ENCODE measurements at regions not wholly inside any gene's neighbourhood (a gene's known extent, or its start where the extent isn't known, plus 50 kb on each side); places are given as distances from the start of the nearest gene placed in this dataset.

GRCh38 chr20:24770628-24771541 lies 178.2 kb upstream of the CST7 start:
- intact Hi-C loops (cut with DNase I) = no loop called here
- DNase-seq (ENCODE audit: missing footprints) (no peak), ATAC-seq (no peak)

- intact Hi-C loops (cut with DNase I) = no loop called here
- DNase-seq (ENCODE audit: missing footprints) (no peak), ATAC-seq (no peak)
These were observed 177.5 kb upstream of the CST7 start for GRCh38 chr20:24771542-24772061.

- DNase-seq (ENCODE audit: missing footprints) (no peak), ATAC-seq (no peak)
- intact Hi-C loops (cut with DNase I) = no loop called here
These were observed 176.4 kb upstream of the CST7 start for GRCh38 chr20:24772667-24773066.

GRCh38 chr20:24773168-24773567 lies 175.9 kb upstream of the CST7 start:
- ATAC-seq (no peak), DNase-seq (ENCODE audit: missing footprints) (no peak)
- intact Hi-C loops (cut with DNase I) = no loop called here

GRCh38 chr20:24773751-24774201 lies 175.3 kb upstream of the CST7 start:
- ATAC-seq = no peak
- no peak for DNase-seq (ENCODE audit: missing footprints)
- intact Hi-C loops (cut with DNase I) = no loop called here

GRCh38 chr20:24775966-24776365 lies 173.1 kb upstream of the CST7 start:
- DNase-seq (ENCODE audit: missing footprints) = no peak
- intact Hi-C loops (cut with DNase I) = no loop called here
- ATAC-seq = no peak

- no peak for ATAC-seq
- DNase-seq (ENCODE audit: missing footprints) = no peak
- intact Hi-C loops (cut with DNase I) = no loop called here
These were observed 172.3 kb upstream of the CST7 start for GRCh38 chr20:24776755-24777271.

GRCh38 chr20:24777746-24778145 lies 171.3 kb upstream of the CST7 start:
- no peak for ATAC-seq
- intact Hi-C loops (cut with DNase I) = no loop called here
- DNase-seq (ENCODE audit: missing footprints) = no peak

GRCh38 chr20:24778585-24779031 lies 170.5 kb upstream of the CST7 start:
- intact Hi-C loops (cut with DNase I) = no loop called here
- ATAC-seq = no peak
- no peak for DNase-seq (ENCODE audit: missing footprints)

GRCh38 chr20:24779131-24779530 lies 169.9 kb upstream of the CST7 start:
- intact Hi-C loops (cut with DNase I) = no loop called here
- DNase-seq (ENCODE audit: missing footprints) = no peak
- no peak for ATAC-seq

- ATAC-seq (no peak), DNase-seq (ENCODE audit: missing footprints) (no peak)
- intact Hi-C loops (cut with DNase I) = loop anchor here (10.0 kb wide), 1 partner anchor 625 kb away; no protein-coding TSS in a partner anchor
These were observed 169.1 kb upstream of the CST7 start for GRCh38 chr20:24779946-24780345.

- no peak for DNase-seq (ENCODE audit: missing footprints)
- intact Hi-C loops (cut with DNase I) = loop anchor here (10.0 kb wide), 1 partner anchor 626 kb away; no protein-coding TSS in a partner anchor
- ATAC-seq = no peak
These were observed 168.2 kb upstream of the CST7 start for GRCh38 chr20:24780674-24781417.

- no peak for ATAC-seq
- intact Hi-C loops (cut with DNase I) = loop anchor here (10.0 kb wide), 1 partner anchor 627 kb away; no protein-coding TSS in a partner anchor
- DNase-seq (ENCODE audit: missing footprints) = peak; percentile 56
These were observed 167.6 kb upstream of the CST7 start for GRCh38 chr20:24781418-24781980.

GRCh38 chr20:24782301-24782700 lies 166.8 kb upstream of the CST7 start:
- ATAC-seq (no peak), DNase-seq (ENCODE audit: missing footprints) (no peak)
- intact Hi-C loops (cut with DNase I) = loop anchor here (10.0 kb wide), 1 partner anchor 628 kb away; no protein-coding TSS in a partner anchor

GRCh38 chr20:24782801-24783630 lies 166.1 kb upstream of the CST7 start:
- intact Hi-C loops (cut with DNase I) = loop anchor here (10.0 kb wide), 1 partner anchor 628 kb away; no protein-coding TSS in a partner anchor

GRCh38 chr20:24783631-24784492 lies 165.2 kb upstream of the CST7 start:
- intact Hi-C loops (cut with DNase I) = loop anchor here (10.0 kb wide), 1 partner anchor 629 kb away; no protein-coding TSS in a partner anchor
- ATAC-seq = no peak
- DNase-seq (ENCODE audit: missing footprints) = no peak

More at GRCh38 chr20:24782801-24783630, 166.1 kb upstream of the CST7 start:
- no peak for ATAC-seq
- no peak for DNase-seq (ENCODE audit: missing footprints)

- peak; percentile 38 for ATAC-seq
- intact Hi-C loops (cut with DNase I) = loop anchor here (10.0 kb wide), 1 partner anchor 630 kb away; no protein-coding TSS in a partner anchor
These were observed 164.5 kb upstream of the CST7 start for GRCh38 chr20:24784607-24785006.

More at GRCh38 chr20:24784607-24785006, 164.5 kb upstream of the CST7 start:
- no peak for DNase-seq (ENCODE audit: missing footprints)

Data from Right ventricle myocardium inferior (tissue), 1 donor.